ENCODE measurements at regions not wholly inside any gene's neighbourhood (a gene's known extent, or its start where the extent isn't known, plus 50 kb on each side); places are given as distances from the start of the nearest gene placed in this dataset.

DNA sequence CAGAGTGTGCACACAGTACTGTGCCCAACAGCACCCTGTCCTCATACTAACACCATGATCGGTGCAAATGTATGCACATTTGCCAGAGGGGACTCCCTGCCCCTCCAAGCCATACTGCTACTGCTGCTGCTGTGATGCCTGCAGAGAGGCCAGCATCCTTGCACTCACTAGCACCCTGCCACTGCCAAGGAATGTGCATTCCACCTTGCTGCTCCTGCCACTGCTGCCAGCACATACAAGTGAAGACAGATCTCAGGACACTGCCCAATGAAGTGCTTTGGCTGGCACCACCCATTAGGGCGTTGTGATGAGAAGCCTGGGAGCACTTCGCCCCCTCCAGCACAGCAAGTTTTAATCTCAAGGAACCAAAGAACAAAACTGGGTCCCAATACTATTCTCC, 146.3 kb upstream of the DMD start:
- Mint-ChIP-seq H3K4me3 (no peak overlapping the region), H3K9me3 (peaks cover 2 to 13% (median 4%) of the 10 kb centered on the region in 5 donors), H3K27me3 (peaks cover 0 to 8% of the 10 kb centered on the region in 2 donors), H3K27ac (no peak overlapping the region), H3K4me1 (no peaks in the 10 kb centered on the region), H3K36me3 (no peaks in the 10 kb centered on the region)
- Histone ChIP-seq H3K36me3 (ENCODE audit: insufficient read depth, low read length) (no peaks in the 10 kb centered on the region), H3K4me1 (ENCODE audit: insufficient read depth, low read length) (no peaks in the 10 kb centered on the region), H3K9me3 (ENCODE audit: low read length) (no peaks in the 10 kb centered on the region), H3K27me3 (ENCODE audit: insufficient read depth, low read length, poor library complexity, severe bottlenecking) (no peaks in the 10 kb centered on the region), H3K4me3 (ENCODE audit: low read length) (no peak overlapping the region), H3K27ac (ENCODE audit: low read depth, low read length) (no peak overlapping the region)
- no peak for DNase-seq
- CTCF ChIA-PET, result no interaction called here
- POLR2A ChIA-PET, result no interaction called here

DNA sequence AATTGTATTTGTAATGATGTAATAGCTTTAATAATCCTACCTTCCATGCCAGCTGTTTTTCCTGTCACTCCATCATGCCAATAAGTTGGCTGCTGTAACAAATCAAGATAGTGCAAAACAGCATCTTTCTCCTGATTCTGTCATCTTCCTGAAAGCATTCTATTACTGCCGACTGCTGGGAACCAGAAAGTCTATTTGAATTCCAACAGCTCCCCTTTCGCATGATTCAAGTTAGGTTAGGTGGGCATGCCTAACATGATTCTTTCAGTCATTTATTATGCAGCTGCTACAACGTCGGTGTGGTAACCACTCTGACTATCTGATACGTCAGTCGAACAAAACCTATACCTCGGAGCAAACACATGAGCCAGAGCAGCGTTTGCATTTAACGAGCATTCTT, 127.9 kb upstream of the DMD start:
- no peak for DNase-seq
- no peaks in the 10 kb centered on the region for H3K4me1 Mint-ChIP-seq
- Histone ChIP-seq H3K36me3 (ENCODE audit: insufficient read depth, low read length) (no peaks in the 10 kb centered on the region), H3K27me3 (ENCODE audit: insufficient read depth, low read length, poor library complexity, severe bottlenecking) (no peaks in the 10 kb centered on the region), H3K4me1 (ENCODE audit: insufficient read depth, low read length) (no peaks in the 10 kb centered on the region), H3K4me3 (ENCODE audit: low read length) (no peak overlapping the region), H3K27ac (ENCODE audit: low read depth, low read length) (no peak overlapping the region), H3K9me3 (ENCODE audit: low read length) (no peaks in the 10 kb centered on the region)
- ChIA-PET POLR2A (no interaction called here), CTCF (no interaction called here)
- H3K9me3 Mint-ChIP-seq, result peaks cover 0 to 4% (median 3%) of the 10 kb centered on the region in 5 donors
- H3K4me3 Mint-ChIP-seq, result no peak overlapping the region
- H3K36me3 Mint-ChIP-seq, result no peaks in the 10 kb centered on the region
- peaks cover 0 to 2% of the 10 kb centered on the region in 2 donors for H3K27me3 Mint-ChIP-seq
- no peak overlapping the region for H3K27ac Mint-ChIP-seq

DNA sequence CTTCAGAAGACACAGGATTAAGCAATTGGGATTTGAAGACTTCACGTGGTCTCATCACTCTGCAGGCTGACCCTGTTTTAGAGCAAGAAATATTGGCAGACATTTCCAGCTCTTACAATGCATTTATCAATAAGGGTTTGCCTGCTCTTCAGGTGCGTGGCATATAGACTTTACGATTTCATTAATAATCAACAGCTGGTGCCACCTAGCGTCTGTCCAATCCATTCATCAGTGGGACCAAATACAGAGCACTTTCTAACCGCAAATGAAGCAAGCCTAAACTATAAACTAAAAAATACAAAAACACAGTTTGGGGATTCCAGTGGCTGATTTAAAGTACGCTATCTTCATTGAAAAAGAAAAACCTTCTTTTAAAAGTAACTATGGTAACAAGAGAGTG, 125.4 kb upstream of the DMD start:
- H3K4me3 ChIP-seq (ENCODE audit: low read length), result no peak overlapping the region
- CTCF ChIA-PET, result no interaction called here
- H3K27ac ChIP-seq (ENCODE audit: low read depth, low read length), result no peak overlapping the region
- no peaks in the 10 kb centered on the region for H3K4me1 ChIP-seq (ENCODE audit: insufficient read depth, low read length)
- Mint-ChIP-seq H3K4me3 (no peak overlapping the region), H3K4me1 (no peaks in the 10 kb centered on the region), H3K36me3 (no peaks in the 10 kb centered on the region), H3K9me3 (peaks cover 0 to 4% (median 0%) of the 10 kb centered on the region in 5 donors), H3K27me3 (peaks cover 0 to 2% of the 10 kb centered on the region in 2 donors), H3K27ac (no peak overlapping the region)
- POLR2A ChIA-PET, result no interaction called here
- H3K36me3 ChIP-seq (ENCODE audit: insufficient read depth, low read length), result no peaks in the 10 kb centered on the region
- no peak for DNase-seq
- H3K27me3 ChIP-seq (ENCODE audit: insufficient read depth, low read length, poor library complexity, severe bottlenecking), result no peaks in the 10 kb centered on the region
- no peaks in the 10 kb centered on the region for H3K9me3 ChIP-seq (ENCODE audit: low read length)

DNA sequence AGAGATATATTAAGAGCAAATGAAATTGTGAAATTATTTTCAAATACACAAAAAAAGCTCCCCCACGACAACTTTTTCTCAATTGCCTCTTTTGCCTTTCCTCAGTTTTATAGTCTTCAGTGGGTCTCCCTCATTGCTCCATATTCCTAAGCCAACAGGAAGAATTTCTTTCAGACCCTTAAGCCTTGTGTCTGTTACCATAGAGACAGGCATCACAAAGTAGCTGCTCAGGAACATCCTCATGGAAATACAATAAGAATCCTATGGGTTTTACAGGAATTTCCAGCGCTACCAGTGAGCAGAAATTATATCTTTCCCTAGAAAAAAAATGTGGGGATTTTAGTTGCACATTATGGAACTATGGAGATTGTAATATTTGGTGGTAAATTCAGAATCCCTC, 121.9 kb upstream of the DMD start:
- Mint-ChIP-seq H3K27ac (no peak overlapping the region), H3K4me1 (no peaks in the 10 kb centered on the region), H3K4me3 (no peak overlapping the region), H3K9me3 (peaks cover 0 to 2% (median 0%) of the 10 kb centered on the region in 5 donors), H3K27me3 (peaks cover 0 to 2% of the 10 kb centered on the region in 2 donors), H3K36me3 (no peaks in the 10 kb centered on the region)
- H3K9me3 ChIP-seq (ENCODE audit: low read length), result no peaks in the 10 kb centered on the region
- no peaks in the 10 kb centered on the region for H3K4me1 ChIP-seq (ENCODE audit: insufficient read depth, low read length)
- no peaks in the 10 kb centered on the region for H3K36me3 ChIP-seq (ENCODE audit: insufficient read depth, low read length)
- no peak overlapping the region for H3K27ac ChIP-seq (ENCODE audit: low read depth, low read length)
- no peak overlapping the region for H3K4me3 ChIP-seq (ENCODE audit: low read length)
- CTCF ChIA-PET, result no interaction called here
- no peak for DNase-seq
- H3K27me3 ChIP-seq (ENCODE audit: insufficient read depth, low read length, poor library complexity, severe bottlenecking), result no peaks in the 10 kb centered on the region
- POLR2A ChIA-PET, result no interaction called here

DNA sequence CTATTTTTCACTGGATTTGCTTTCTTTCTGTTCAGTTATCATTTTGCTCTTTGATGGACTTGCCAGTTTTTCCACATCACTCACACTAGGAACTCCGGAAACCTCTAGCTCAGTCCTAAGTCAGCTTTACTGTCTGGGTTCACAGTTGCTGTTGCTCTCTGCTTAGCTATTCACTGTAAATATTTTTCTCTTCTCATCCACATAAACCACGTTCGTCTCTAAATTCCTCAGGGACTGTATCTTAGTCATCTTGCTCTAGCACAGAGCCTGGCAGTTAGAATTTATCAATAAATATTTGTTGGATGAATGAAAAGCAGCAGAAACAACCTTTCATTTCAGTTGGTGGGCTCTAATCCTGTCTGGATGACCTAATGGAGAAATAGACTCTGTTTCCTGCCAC, 119.4 kb upstream of the DMD start:
- CTCF ChIA-PET, result no interaction called here
- Histone ChIP-seq H3K4me1 (ENCODE audit: insufficient read depth, low read length) (no peaks in the 10 kb centered on the region), H3K9me3 (ENCODE audit: low read length) (no peaks in the 10 kb centered on the region), H3K27ac (ENCODE audit: low read depth, low read length) (no peak overlapping the region), H3K27me3 (ENCODE audit: insufficient read depth, low read length, poor library complexity, severe bottlenecking) (no peaks in the 10 kb centered on the region), H3K36me3 (ENCODE audit: insufficient read depth, low read length) (no peaks in the 10 kb centered on the region), H3K4me3 (ENCODE audit: low read length) (no peak overlapping the region)
- Mint-ChIP-seq H3K4me1 (no peaks in the 10 kb centered on the region), H3K4me3 (no peak overlapping the region), H3K9me3 (peaks cover 0 to 2% (median 0%) of the 10 kb centered on the region in 5 donors), H3K27ac (no peak overlapping the region), H3K36me3 (no peaks in the 10 kb centered on the region), H3K27me3 (peaks cover 0 to 3% of the 10 kb centered on the region in 2 donors)
- POLR2A ChIA-PET, result no interaction called here
- no peak for DNase-seq

DNA sequence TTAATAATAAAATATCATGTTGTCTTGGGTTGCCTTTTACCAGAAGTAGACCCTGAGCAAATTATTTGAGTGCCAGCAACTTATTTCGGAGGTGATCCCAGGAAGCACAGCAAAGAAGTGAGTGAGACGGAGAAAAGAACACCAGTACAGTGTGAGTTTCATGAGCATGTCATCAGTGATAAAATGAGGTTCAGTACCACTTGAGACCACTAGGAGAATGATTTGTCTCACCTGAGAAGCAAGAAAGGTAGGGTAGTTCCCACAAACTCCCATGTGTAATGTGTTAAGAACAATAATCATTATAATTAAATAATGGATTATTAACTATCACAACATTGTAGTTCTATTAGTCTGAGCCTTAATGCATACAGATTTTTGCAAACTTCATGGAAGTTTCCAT, 112.8 kb upstream of the DMD start:
- Histone ChIP-seq H3K4me1 (ENCODE audit: insufficient read depth, low read length) (no peaks in the 10 kb centered on the region), H3K27me3 (ENCODE audit: insufficient read depth, low read length, poor library complexity, severe bottlenecking) (no peaks in the 10 kb centered on the region), H3K9me3 (ENCODE audit: low read length) (no peaks in the 10 kb centered on the region), H3K36me3 (ENCODE audit: insufficient read depth, low read length) (no peaks in the 10 kb centered on the region), H3K27ac (ENCODE audit: low read depth, low read length) (no peak overlapping the region), H3K4me3 (ENCODE audit: low read length) (no peak overlapping the region)
- no peak overlapping the region for H3K4me3 Mint-ChIP-seq
- POLR2A ChIA-PET, result no interaction called here
- H3K9me3 Mint-ChIP-seq, result peaks cover 0 to 2% (median 0%) of the 10 kb centered on the region in 5 donors
- no peak for DNase-seq
- no peaks in the 10 kb centered on the region for H3K4me1 Mint-ChIP-seq
- H3K27ac Mint-ChIP-seq, result no peak overlapping the region
- CTCF ChIA-PET, result no interaction called here
- no peaks in the 10 kb centered on the region for H3K36me3 Mint-ChIP-seq
- peaks cover 0 to 1% of the 10 kb centered on the region in 2 donors for H3K27me3 Mint-ChIP-seq

DNA sequence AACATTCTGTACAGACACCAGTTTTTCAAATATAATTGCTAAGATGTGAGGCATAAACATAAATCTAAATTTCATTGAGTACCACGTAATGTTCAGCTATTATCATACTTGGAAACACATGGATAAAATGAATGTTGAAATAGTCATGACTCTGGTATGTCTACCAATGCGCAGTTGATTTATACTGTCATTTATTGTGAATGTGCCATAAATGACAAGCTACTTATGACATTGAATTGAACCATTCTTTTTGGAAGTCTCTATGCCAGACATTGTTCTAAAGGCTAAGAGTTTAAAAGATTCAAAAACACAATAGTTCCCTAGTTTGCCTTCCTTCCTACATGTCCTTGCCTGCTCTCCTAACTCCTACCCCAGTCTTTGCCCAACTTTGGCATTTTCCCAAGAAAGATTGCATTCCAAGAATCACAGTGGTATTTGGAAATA, 96.6 kb upstream of the DMD start:
- Histone ChIP-seq H3K27ac (ENCODE audit: low read depth, low read length) (no peak overlapping the region), H3K4me3 (ENCODE audit: low read length) (no peak overlapping the region), H3K36me3 (ENCODE audit: insufficient read depth, low read length) (no peaks in the 10 kb centered on the region), H3K27me3 (ENCODE audit: insufficient read depth, low read length, poor library complexity, severe bottlenecking) (no peaks in the 10 kb centered on the region), H3K9me3 (ENCODE audit: low read length) (no peaks in the 10 kb centered on the region), H3K4me1 (ENCODE audit: insufficient read depth, low read length) (no peaks in the 10 kb centered on the region)
- H3K9me3 Mint-ChIP-seq, result peaks cover 0 to 6% (median 0%) of the 10 kb centered on the region in 5 donors
- no peak overlapping the region for H3K27ac Mint-ChIP-seq
- CTCF ChIA-PET, result no interaction called here
- POLR2A ChIA-PET, result no interaction called here
- H3K4me3 Mint-ChIP-seq, result no peak overlapping the region
- peaks cover 0 to under 1% of the 10 kb centered on the region in 2 donors for H3K27me3 Mint-ChIP-seq
- no peaks in the 10 kb centered on the region for H3K36me3 Mint-ChIP-seq
- no peaks in the 10 kb centered on the region for H3K4me1 Mint-ChIP-seq
- DNase-seq, result no peak

DNA sequence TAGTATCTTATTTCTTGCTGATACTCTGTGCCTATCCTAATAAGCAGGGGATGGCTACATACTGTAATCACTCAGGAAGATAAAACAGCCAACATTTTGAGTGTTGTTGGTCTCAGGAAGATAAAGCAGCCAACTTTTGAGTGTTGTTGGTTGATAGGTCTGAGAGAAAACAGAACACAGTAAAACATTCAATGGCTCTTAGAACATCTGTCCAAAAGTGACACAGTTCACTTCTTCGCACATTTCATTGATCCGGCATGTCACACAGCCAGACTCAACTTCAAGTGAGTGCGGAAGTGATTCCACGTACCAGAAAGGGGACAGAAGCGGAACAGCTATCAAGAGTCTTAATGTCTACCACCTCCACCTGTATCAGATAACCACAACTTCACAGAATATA, 87.3 kb upstream of the DMD start:
- Mint-ChIP-seq H3K27ac (no peak overlapping the region), H3K4me1 (no peaks in the 10 kb centered on the region), H3K27me3 (peaks cover 0 to 2% of the 10 kb centered on the region in 2 donors), H3K36me3 (no peaks in the 10 kb centered on the region), H3K9me3 (peaks cover 0 to 4% (median 0%) of the 10 kb centered on the region in 5 donors), H3K4me3 (no peak overlapping the region)
- no peak for DNase-seq
- CTCF ChIA-PET, result no interaction called here
- no peaks in the 10 kb centered on the region for H3K9me3 ChIP-seq (ENCODE audit: low read length)
- H3K4me3 ChIP-seq (ENCODE audit: low read length), result no peak overlapping the region
- H3K4me1 ChIP-seq (ENCODE audit: insufficient read depth, low read length), result no peaks in the 10 kb centered on the region
- no peaks in the 10 kb centered on the region for H3K36me3 ChIP-seq (ENCODE audit: insufficient read depth, low read length)
- POLR2A ChIA-PET, result no interaction called here
- H3K27me3 ChIP-seq (ENCODE audit: insufficient read depth, low read length, poor library complexity, severe bottlenecking), result no peaks in the 10 kb centered on the region
- no peak overlapping the region for H3K27ac ChIP-seq (ENCODE audit: low read depth, low read length)

DNA sequence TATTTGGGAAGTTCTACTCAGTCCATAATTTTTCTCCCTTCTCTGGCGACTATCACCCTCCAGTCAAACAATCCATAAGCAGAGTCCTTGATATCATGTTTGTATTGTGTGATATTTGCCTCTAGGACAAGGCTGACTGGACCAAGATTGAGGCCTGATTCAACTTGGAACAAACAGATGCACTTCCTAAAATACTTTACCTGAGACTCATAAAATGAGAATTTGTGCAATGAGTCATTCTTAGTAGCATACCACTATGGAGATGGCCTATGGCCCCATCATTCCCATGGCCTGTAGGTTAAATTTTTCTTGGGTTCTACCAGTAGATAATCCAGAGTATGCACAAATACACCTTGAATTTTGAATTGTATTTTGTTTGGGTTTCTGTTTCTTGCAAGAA, 74.2 kb upstream of the DMD start:
- Mint-ChIP-seq H3K4me3 (no peak overlapping the region), H3K27me3 (no peaks in the 10 kb centered on the region), H3K36me3 (no peaks in the 10 kb centered on the region), H3K4me1 (no peaks in the 10 kb centered on the region), H3K27ac (no peak overlapping the region), H3K9me3 (peaks cover 2 to 9% (median 3%) of the 10 kb centered on the region in 5 donors)
- no peak for DNase-seq
- no peaks in the 10 kb centered on the region for H3K4me1 ChIP-seq (ENCODE audit: insufficient read depth, low read length)
- CTCF ChIA-PET, result no interaction called here
- H3K27me3 ChIP-seq (ENCODE audit: insufficient read depth, low read length, poor library complexity, severe bottlenecking), result no peaks in the 10 kb centered on the region
- POLR2A ChIA-PET, result no interaction called here
- H3K9me3 ChIP-seq (ENCODE audit: low read length), result no peaks in the 10 kb centered on the region
- no peak overlapping the region for H3K4me3 ChIP-seq (ENCODE audit: low read length)
- no peaks in the 10 kb centered on the region for H3K36me3 ChIP-seq (ENCODE audit: insufficient read depth, low read length)
- no peak overlapping the region for H3K27ac ChIP-seq (ENCODE audit: low read depth, low read length)
